GM12878 (cell line): ENCODE measurements at regions not wholly inside any gene's neighbourhood (a gene's known extent, or its start where the extent isn't known, plus 50 kb on each side); places are given as distances from the start of the nearest gene placed in this dataset.

Experiments
- EZH2 ChIP-seq: IDR thresholded peaks from 2 replicates; pipeline ENCODE4 v1.6.1; 2012; ENCODE audit warnings: low read depth, mild to moderate bottlenecking, control low read depth, inconsistent platforms, low read length, borderline replicate concordance; ENCODE audit not compliant: control insufficient read depth
- JUND ChIP-seq: IDR thresholded peaks from 2 replicates; pipeline ENCODE4 v1.6.1; 2012; ENCODE audit warnings: low read depth, mild to moderate bottlenecking, low read length, improper control_type of control experiment, moderate library complexity
- RCOR1 ChIP-seq: conservative IDR thresholded peaks from 2 replicates; pipeline ENCODE4 v1.6.1; 2012; ENCODE audit warnings: low read depth, low read length, improper control_type of control experiment
- TF ChIP-seq, protein P1 (sequence below), 3 experiments: IDR thresholded peaks in 2 of 3; conservative IDR thresholded peaks in 1 of 3; 2 replicates each; pipeline ENCODE4 v1.5.1; 2011; ENCODE audit warnings: low read depth in 3 of 3, low read length in 3 of 3, mild to moderate bottlenecking in 3 of 3, control low read depth in 2 of 3, moderate library complexity in 2 of 3, inconsistent platforms in 1 of 3, mixed read lengths in 1 of 3; ENCODE audit not compliant: control insufficient read depth in 2 of 3, insufficient read depth in 1 of 3; ENCODE audit errors: extremely low read depth in 1 of 3

GRCh38 chr5:28603869-28604268, 1565.5 kb upstream of the CDH9 start:
- TF ChIP-seq EZH2 (no peak), JUND (no peak), RCOR1 (no peak)
- TF ChIP-seq, protein P1, sequence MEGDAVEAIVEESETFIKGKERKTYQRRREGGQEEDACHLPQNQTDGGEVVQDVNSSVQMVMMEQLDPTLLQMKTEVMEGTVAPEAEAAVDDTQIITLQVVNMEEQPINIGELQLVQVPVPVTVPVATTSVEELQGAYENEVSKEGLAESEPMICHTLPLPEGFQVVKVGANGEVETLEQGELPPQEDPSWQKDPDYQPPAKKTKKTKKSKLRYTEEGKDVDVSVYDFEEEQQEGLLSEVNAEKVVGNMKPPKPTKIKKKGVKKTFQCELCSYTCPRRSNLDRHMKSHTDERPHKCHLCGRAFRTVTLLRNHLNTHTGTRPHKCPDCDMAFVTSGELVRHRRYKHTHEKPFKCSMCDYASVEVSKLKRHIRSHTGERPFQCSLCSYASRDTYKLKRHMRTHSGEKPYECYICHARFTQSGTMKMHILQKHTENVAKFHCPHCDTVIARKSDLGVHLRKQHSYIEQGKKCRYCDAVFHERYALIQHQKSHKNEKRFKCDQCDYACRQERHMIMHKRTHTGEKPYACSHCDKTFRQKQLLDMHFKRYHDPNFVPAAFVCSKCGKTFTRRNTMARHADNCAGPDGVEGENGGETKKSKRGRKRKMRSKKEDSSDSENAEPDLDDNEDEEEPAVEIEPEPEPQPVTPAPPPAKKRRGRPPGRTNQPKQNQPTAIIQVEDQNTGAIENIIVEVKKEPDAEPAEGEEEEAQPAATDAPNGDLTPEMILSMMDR (IDR thresholded peaks at IDR 0.05 in 2 of 3, conservative IDR thresholded peaks at IDR 0.05 in 1 of 3; ENCODE audit: control insufficient read depth in 2 of 3, extremely low read depth in 1 of 3, insufficient read depth in 1 of 3, low read depth in 3 of 3, low read length in 3 of 3) = no peak
